ENCODE measurements at regions not wholly inside any gene's neighbourhood (a gene's known extent, or its start where the extent isn't known, plus 50 kb on each side); places are given as distances from the start of the nearest gene placed in this dataset.

- CTCF ChIA-PET (ENCODE audit: low intra/inter-chr PET ratio, low total read pairs): no interaction called here
Observed at GRCh38 chrX:114134465-114134864, 449.4 kb upstream of the HTR2C start.

More at GRCh38 chrX:114134465-114134864, 449.4 kb upstream of the HTR2C start:
- no peaks in the 10 kb centered on the region for H4K20me1 ChIP-seq (ENCODE audit: insufficient read depth, low read length)
- H2AFZ ChIP-seq (ENCODE audit: low read length): no peak overlapping the region
- 0% methylated on average over 1 of the region's 1 CpG for WGBS (ENCODE audit: low lambda C conversion rate)
- DNase-seq (ENCODE audit: low spot score) (no peak), ATAC-seq (no peak), FAIRE-seq (no peak)
- H3K36me3 ChIP-seq (replicated peaks in 1 of 2; ENCODE audit: control insufficient read depth in 1 of 2, insufficient read depth in 2 of 2, low read length in 2 of 2): no peaks in the 10 kb centered on the region
- TF ChIP-seq ZNF879 (CRISPR knock-in tag; IDR thresholded peaks at IDR 0.05) (no peak), GATAD2A (CRISPR knock-in tag; IDR thresholded peaks at IDR 0.05) (no peak), ZNF850 (CRISPR knock-in tag; conservative IDR thresholded peaks at IDR 0.05) (no peak), ZNF773 (CRISPR knock-in tag; IDR thresholded peaks at IDR 0.05; ENCODE audit: borderline replicate concordance) (no peak), MED8 (CRISPR knock-in tag; IDR thresholded peaks at IDR 0.05; ENCODE audit: insufficient replicate concordance) (no peak), NR2F2 (IDR thresholded peaks at IDR 0.05; ENCODE audit: borderline replicate concordance, low read depth) (no peak), ONECUT2 (CRISPR knock-in tag; IDR thresholded peaks at IDR 0.05) (no peak), ZBTB25 (CRISPR knock-in tag; IDR thresholded peaks at IDR 0.05) (no peak), HNF1A (IDR thresholded peaks at IDR 0.05; ENCODE audit: low read depth) (no peak), HNF1A (CRISPR knock-in tag; IDR thresholded peaks at IDR 0.05; ENCODE audit: borderline replicate concordance) (no peak), RNF219 (CRISPR knock-in tag; IDR thresholded peaks at IDR 0.05) (no peak), RFX3 (CRISPR knock-in tag; IDR thresholded peaks at IDR 0.05) (no peak), RORA (CRISPR knock-in tag; IDR thresholded peaks at IDR 0.05) (no peak), ZFP36 (IDR thresholded peaks at IDR 0.05; ENCODE audit: borderline replicate concordance, low read depth, low read length, partially characterized antibody) (no peak), PBX2 (CRISPR knock-in tag; IDR thresholded peaks at IDR 0.05) (no peak)
- H3K27me3 ChIP-seq (ENCODE audit: control insufficient read depth in 1 of 2, insufficient read depth in 2 of 2, low read length in 2 of 2): no peaks in the 10 kb centered on the region
- BruUV-seq (replicated peaks): no TSS peak
- no peaks in the 10 kb centered on the region for H3K4me1 ChIP-seq (ENCODE audit: insufficient read depth, low read length)
- no peak overlapping the region for H3K4me2 ChIP-seq (ENCODE audit: low read depth, low read length)
- POLR2A ChIA-PET: no interaction called here
- intact Hi-C loops (cut with micrococcal nuclease; ENCODE audit: unreplicated experiment) (no loop called here), in situ Hi-C loops (cut with HindIII; ENCODE audit: extremely low pct_ligation_motif_present, low pct_unique_long_range_greater_than_20kb) (no loop called here)
- no peak overlapping the region for H3K27ac ChIP-seq (ENCODE audit: extremely low read length, insufficient read depth, low read length)
- no peaks in the 10 kb centered on the region for H3K9me3 ChIP-seq (ENCODE audit: low read length)
- H3K79me2 ChIP-seq (ENCODE audit: insufficient read depth, low read length): no peaks in the 10 kb centered on the region
- no peak overlapping the region for H3K9ac ChIP-seq (ENCODE audit: insufficient read depth, low read depth, low read length)
- H3K4me3 ChIP-seq (replicated peaks in 1 of 3; ENCODE audit: insufficient read depth in 1 of 3, low read depth in 2 of 3, low read length in 3 of 3): no peak overlapping the region
